Kidney (tissue), 13 donors: ENCODE measurements at regions not wholly inside any gene's neighbourhood (a gene's known extent, or its start where the extent isn't known, plus 50 kb on each side); places are given as distances from the start of the nearest gene placed in this dataset.

Experiments
- DNase-seq, 5 donors: peaks; one replicate each; pipeline ENCODE4 v3.0.0-alpha.2; 2013 to 2020
- FAIRE-seq: peaks from 2 replicates; lab custom pipeline; 2012; peaks lifted over from hg19 to GRCh38; lab: Jason Lieb, UNC
- H3K27ac ChIP-seq, 2 donors: one replicate each; pipeline ENCODE4 v1.7.0; 2013; ENCODE audit warnings: low read depth in 2 of 2, low read length in 2 of 2, inconsistent platforms in 1 of 2
- H3K27me3 ChIP-seq: one replicate; pipeline ENCODE4 v1.7.1; 2013; ENCODE audit warnings: low read length, inconsistent platforms; ENCODE audit not compliant: control insufficient read depth, insufficient read depth
- H3K36me3 ChIP-seq, 3 donors: one replicate each; pipeline versions ENCODE4 v1.7.0 to v1.7.1; 2013; ENCODE audit warnings: low read length in 3 of 3, control low read depth in 1 of 3, inconsistent platforms in 1 of 3; ENCODE audit not compliant: insufficient read depth in 3 of 3, control insufficient read depth in 2 of 3
- H3K4me1 ChIP-seq, 3 donors: one replicate each; pipeline versions ENCODE4 v1.7.0 to v1.7.1; 2013; ENCODE audit warnings: low read length in 3 of 3, inconsistent platforms in 1 of 3, low read depth in 1 of 3; ENCODE audit not compliant: control insufficient read depth in 2 of 3, insufficient read depth in 2 of 3
- H3K4me3 ChIP-seq, 3 donors: one replicate each; pipeline versions ENCODE4 v1.7.0 to v1.8.1; 2013; ENCODE audit warnings: low read length in 3 of 3, control low read depth in 1 of 3, inconsistent platforms in 1 of 3
- H3K9ac ChIP-seq, 3 donors: one replicate each; pipeline versions ENCODE4 v1.7.0 to v1.7.1; 2013; ENCODE audit warnings: low read length in 3 of 3, control low read depth in 1 of 3, inconsistent platforms in 1 of 3
- H3K9me3 ChIP-seq, 3 donors: one replicate each; pipeline versions ENCODE4 v1.7.0 to v1.7.1; 2013; ENCODE audit warnings: low read length in 3 of 3, control low read depth in 1 of 3, inconsistent platforms in 1 of 3; ENCODE audit not compliant: control insufficient read depth in 2 of 3, insufficient read depth in 1 of 3
- CTCF ChIP-seq: IDR thresholded peaks from 3 replicates; pipeline ENCODE4 v1.5.1; 2012; ENCODE audit warnings: mild to moderate bottlenecking, moderate library complexity, borderline replicate concordance; ENCODE audit not compliant: insufficient read depth; ENCODE audit errors: extremely low read depth
- intact Hi-C: fragments of 100-400 bp; cut with DNase I; formaldehyde crosslinking; loops from one replicate; pipeline ENCODE4 v1.11.1; 2022
- donor health status: control.
- donor health status: control.
- donor health status: control.
- donor health status: control.
- donor health status: control.
- donor health status: DM: yes; HTN: yes; CAD: no.
- donor health status: Normal renal cell carcinoma (clear cell type).

GRCh38 chr4:156517956-156518355 lies 453.6 kb downstream of the PDGFC start:
- intact Hi-C loops: no loop called here
- Histone ChIP-seq H3K4me3 (no peak overlapping the region), H3K9ac (no peak overlapping the region), H3K27ac (no peak overlapping the region), H3K4me1 (no peaks in the 10 kb centered on the region), H3K36me3 (no peaks in the 10 kb centered on the region), H3K9me3 (no peaks in the 10 kb centered on the region), H3K27me3 (no peaks in the 10 kb centered on the region)
- DNase-seq: no peak
- no peak for TF ChIP-seq CTCF
- no peak for FAIRE-seq

DNA sequence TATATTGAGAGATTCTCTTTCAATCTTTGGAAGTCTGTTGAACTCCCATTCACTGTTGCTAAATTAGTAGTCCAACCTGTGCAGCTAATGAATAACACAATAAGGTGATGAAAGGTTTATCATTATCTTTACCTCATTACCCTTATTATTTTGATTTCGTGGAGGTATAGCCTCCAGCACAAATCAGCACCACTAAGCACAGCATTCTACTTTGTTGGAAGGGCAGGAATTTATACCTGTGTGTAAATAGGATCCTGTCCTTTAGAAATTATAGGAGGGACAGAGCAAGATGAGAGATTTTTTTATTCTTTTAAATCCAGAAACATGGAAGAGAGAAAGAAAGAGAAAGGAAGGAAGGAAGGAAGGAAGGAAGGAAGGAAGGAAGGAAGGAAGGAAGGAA lies 454.1 kb downstream of the PDGFC start:
- TF ChIP-seq CTCF: no peak
- FAIRE-seq: no peak
- H3K36me3 ChIP-seq: no peaks in the 10 kb centered on the region
- no peaks in the 10 kb centered on the region for H3K27me3 ChIP-seq
- DNase-seq: no peak
- intact Hi-C loops: no loop called here
- no peak overlapping the region for H3K9ac ChIP-seq
- H3K4me1 ChIP-seq: no peaks in the 10 kb centered on the region
- H3K4me3 ChIP-seq: no peak overlapping the region
- H3K27ac ChIP-seq: no peak overlapping the region
- no peaks in the 10 kb centered on the region for H3K9me3 ChIP-seq

- Histone ChIP-seq H3K27ac (no peak overlapping the region), H3K4me3 (no peak overlapping the region), H3K9ac (no peak overlapping the region), H3K4me1 (no peaks in the 10 kb centered on the region), H3K9me3 (no peaks in the 10 kb centered on the region), H3K36me3 (no peaks in the 10 kb centered on the region), H3K27me3 (no peaks in the 10 kb centered on the region)
- FAIRE-seq (no peak), DNase-seq (no peak)
- intact Hi-C loops: no loop called here
- no peak for TF ChIP-seq CTCF
Measured at GRCh38 chr4:156516698-156517097, 454.9 kb downstream of the PDGFC start.

- intact Hi-C loops: no loop called here
- H3K9me3 ChIP-seq: no peaks in the 10 kb centered on the region
- FAIRE-seq: no peak
- H3K27ac ChIP-seq: no peak overlapping the region
- H3K9ac ChIP-seq: no peak overlapping the region
- DNase-seq: no peak
- TF ChIP-seq CTCF: no peak
- no peaks in the 10 kb centered on the region for H3K36me3 ChIP-seq
- no peaks in the 10 kb centered on the region for H3K4me1 ChIP-seq
- no peak overlapping the region for H3K4me3 ChIP-seq
- no peaks in the 10 kb centered on the region for H3K27me3 ChIP-seq
Measured at GRCh38 chr4:156515295-156515694, 456.3 kb downstream of the PDGFC start.
